Superior temporal gyrus (tissue), 1 donor: ENCODE measurements at regions not wholly inside any gene's neighbourhood (a gene's known extent, or its start where the extent isn't known, plus 50 kb on each side); places are given as distances from the start of the nearest gene placed in this dataset.

Experiments used
- DNase-seq: peaks from one replicate; pipeline ENCODE4 v3.0.0-alpha.2; 2016; ENCODE audit errors: extremely low spot score

GRCh38 chr6:139824864-139825263, 450.4 kb upstream of the CITED2 start:
- no peak for DNase-seq

- no peak for DNase-seq
Observed at GRCh38 chr6:139823808-139824126, 449.3 kb upstream of the CITED2 start.

- DNase-seq = no peak
Observed at GRCh38 chr6:139823099-139823807, 448.8 kb upstream of the CITED2 start.

- DNase-seq = no peak
Observed at GRCh38 chr6:139821676-139822223, 447.3 kb upstream of the CITED2 start.

GRCh38 chr6:139820210-139820609, 445.8 kb upstream of the CITED2 start:
- no peak for DNase-seq

- no peak for DNase-seq
Observed at GRCh38 chr6:139819776-139820175, 445.3 kb upstream of the CITED2 start.

GRCh38 chr6:139812939-139813338, 438.5 kb upstream of the CITED2 start:
- no peak for DNase-seq

- DNase-seq = no peak
Observed at GRCh38 chr6:139801571-139802321, 427.3 kb upstream of the CITED2 start.

- no peak for DNase-seq
Observed at GRCh38 chr6:139800837-139801236, 426.4 kb upstream of the CITED2 start.

GRCh38 chr6:139790527-139790926, 416.1 kb upstream of the CITED2 start:
- DNase-seq = no peak

GRCh38 chr6:139784222-139784769, 409.8 kb upstream of the CITED2 start:
- no peak for DNase-seq

GRCh38 chr6:139779988-139780774, 405.7 kb upstream of the CITED2 start:
- DNase-seq = no peak

GRCh38 chr6:139778688-139779087, 404.2 kb upstream of the CITED2 start:
- DNase-seq = peak; percentile 47

- DNase-seq = no peak
Observed at GRCh38 chr6:139778106-139778505, 403.7 kb upstream of the CITED2 start.

GRCh38 chr6:139777202-139777970, 402.9 kb upstream of the CITED2 start:
- no peak for DNase-seq

GRCh38 chr6:139776041-139776440, 401.6 kb upstream of the CITED2 start:
- DNase-seq = no peak

GRCh38 chr6:139768196-139768595, 393.7 kb upstream of the CITED2 start:
- DNase-seq = no peak

GRCh38 chr6:139766796-139767195, 392.3 kb upstream of the CITED2 start:
- DNase-seq = peak; percentile 29

- no peak for DNase-seq
Observed at GRCh38 chr6:139765825-139766285, 391.4 kb upstream of the CITED2 start.

- DNase-seq = peak; percentile 81
Observed at GRCh38 chr6:139764498-139764986, 390.1 kb upstream of the CITED2 start.
